C4-2B (cell line): ENCODE measurements at regions not wholly inside any gene's neighbourhood (a gene's known extent, or its start where the extent isn't known, plus 50 kb on each side); places are given as distances from the start of the nearest gene placed in this dataset.

Experiments used
- ZFX ChIP-seq: fragments of 450-650 bp; IDR thresholded peaks from 2 replicates; pipeline ENCODE4 v1.6.1; 2017
- TF ChIP-seq, protein P1 (sequence below): fragments of 450-650 bp; conservative IDR thresholded peaks from 2 replicates; pipeline ENCODE4 v1.5.1; 2017; ENCODE audit warnings: mild to moderate bottlenecking

DNA sequence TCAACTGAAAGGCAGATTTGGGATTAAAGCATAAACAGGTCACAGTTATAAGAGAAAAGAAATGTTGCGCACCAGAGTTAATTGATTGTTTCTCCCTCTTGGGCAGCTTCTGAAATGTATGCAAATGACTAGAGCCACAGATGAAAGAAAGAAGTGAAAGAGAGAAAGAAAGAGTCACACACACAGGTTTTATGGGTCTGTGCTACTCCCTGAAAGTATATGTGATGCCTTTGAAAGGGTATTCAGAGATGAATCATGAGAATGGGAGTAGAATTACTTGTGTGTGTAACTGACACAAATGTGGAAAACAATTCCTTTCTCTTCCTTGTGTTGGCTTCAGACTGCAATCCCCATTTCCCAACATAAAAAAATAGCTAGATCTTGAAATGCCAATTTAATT is 196.9 kb downstream of the FOXA2 start:
- TF ChIP-seq ZFX = no peak
- TF ChIP-seq, protein P1, sequence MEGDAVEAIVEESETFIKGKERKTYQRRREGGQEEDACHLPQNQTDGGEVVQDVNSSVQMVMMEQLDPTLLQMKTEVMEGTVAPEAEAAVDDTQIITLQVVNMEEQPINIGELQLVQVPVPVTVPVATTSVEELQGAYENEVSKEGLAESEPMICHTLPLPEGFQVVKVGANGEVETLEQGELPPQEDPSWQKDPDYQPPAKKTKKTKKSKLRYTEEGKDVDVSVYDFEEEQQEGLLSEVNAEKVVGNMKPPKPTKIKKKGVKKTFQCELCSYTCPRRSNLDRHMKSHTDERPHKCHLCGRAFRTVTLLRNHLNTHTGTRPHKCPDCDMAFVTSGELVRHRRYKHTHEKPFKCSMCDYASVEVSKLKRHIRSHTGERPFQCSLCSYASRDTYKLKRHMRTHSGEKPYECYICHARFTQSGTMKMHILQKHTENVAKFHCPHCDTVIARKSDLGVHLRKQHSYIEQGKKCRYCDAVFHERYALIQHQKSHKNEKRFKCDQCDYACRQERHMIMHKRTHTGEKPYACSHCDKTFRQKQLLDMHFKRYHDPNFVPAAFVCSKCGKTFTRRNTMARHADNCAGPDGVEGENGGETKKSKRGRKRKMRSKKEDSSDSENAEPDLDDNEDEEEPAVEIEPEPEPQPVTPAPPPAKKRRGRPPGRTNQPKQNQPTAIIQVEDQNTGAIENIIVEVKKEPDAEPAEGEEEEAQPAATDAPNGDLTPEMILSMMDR = no peak
